Stomach (tissue), 4 donors: ENCODE measurements at regions not wholly inside any gene's neighbourhood (a gene's known extent, or its start where the extent isn't known, plus 50 kb on each side); places are given as distances from the start of the nearest gene placed in this dataset.

Experiments used
- EP300 ChIP-seq: sonication (generic); formaldehyde crosslinking; IDR thresholded peaks from one replicate; pipeline ENCODE4 v1.6.1; 2017; ENCODE audit warnings: antibody characterized with exemption
- POLR2AphosphoS5 ChIP-seq, 3 donors: sonication (generic); formaldehyde crosslinking; IDR thresholded peaks; one replicate each; pipeline ENCODE4 v1.6.1; 2016; ENCODE audit warnings: antibody characterized with exemption in 3 of 3
- TF ChIP-seq, protein P1 (sequence below), 7 experiments: fragments of 450-650 bp in 4 of 7; fragments of 200-600 bp in 3 of 7; sonication (generic) in 3 of 7; IDR thresholded peaks; one replicate each; pipeline ENCODE4 v1.5.1; 2016 to 2019; ENCODE audit warnings: antibody characterized with exemption in 7 of 7, control low read depth in 2 of 7, mild to moderate bottlenecking in 1 of 7

DNA sequence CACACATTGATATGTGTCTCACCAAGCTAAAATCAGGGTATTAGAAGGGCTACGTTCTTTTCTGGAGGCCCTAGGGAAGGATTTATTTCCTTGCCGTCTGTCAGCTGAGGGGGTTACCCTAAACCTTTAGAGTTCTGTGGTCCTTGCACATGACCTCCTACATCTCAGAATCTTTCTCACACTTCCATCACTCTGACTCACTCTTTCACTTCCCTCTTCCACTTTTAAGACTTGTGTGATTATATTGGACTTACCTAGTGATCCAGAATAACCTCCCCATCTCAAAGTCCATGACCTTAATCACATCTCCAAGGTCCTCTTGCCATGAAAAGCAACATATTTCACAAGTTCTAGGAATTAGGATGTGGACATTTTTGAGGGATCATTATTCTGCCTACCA lies 53.6 kb upstream of the FUNDC1 start:
- TF ChIP-seq, protein P1, sequence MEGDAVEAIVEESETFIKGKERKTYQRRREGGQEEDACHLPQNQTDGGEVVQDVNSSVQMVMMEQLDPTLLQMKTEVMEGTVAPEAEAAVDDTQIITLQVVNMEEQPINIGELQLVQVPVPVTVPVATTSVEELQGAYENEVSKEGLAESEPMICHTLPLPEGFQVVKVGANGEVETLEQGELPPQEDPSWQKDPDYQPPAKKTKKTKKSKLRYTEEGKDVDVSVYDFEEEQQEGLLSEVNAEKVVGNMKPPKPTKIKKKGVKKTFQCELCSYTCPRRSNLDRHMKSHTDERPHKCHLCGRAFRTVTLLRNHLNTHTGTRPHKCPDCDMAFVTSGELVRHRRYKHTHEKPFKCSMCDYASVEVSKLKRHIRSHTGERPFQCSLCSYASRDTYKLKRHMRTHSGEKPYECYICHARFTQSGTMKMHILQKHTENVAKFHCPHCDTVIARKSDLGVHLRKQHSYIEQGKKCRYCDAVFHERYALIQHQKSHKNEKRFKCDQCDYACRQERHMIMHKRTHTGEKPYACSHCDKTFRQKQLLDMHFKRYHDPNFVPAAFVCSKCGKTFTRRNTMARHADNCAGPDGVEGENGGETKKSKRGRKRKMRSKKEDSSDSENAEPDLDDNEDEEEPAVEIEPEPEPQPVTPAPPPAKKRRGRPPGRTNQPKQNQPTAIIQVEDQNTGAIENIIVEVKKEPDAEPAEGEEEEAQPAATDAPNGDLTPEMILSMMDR (IDR thresholded peaks at IDR 0.05) = no peak
- TF ChIP-seq EP300 (no peak), POLR2AphosphoS5 (IDR thresholded peaks at IDR 0.05) (no peak)
